ENCODE measurements at regions not wholly inside any gene's neighbourhood (a gene's known extent, or its start where the extent isn't known, plus 50 kb on each side); places are given as distances from the start of the nearest gene placed in this dataset.
A peak's percentile ranks its signal among the peaks of the same experiment; 100 is the strongest.

- no peak for DNase-seq
Observed at GRCh38 chr13:70469077-70469476, 360.8 kb upstream of the KLHL1 start.

GRCh38 chr13:70457474-70457873 lies 349.2 kb upstream of the KLHL1 start:
- DNase-seq = no peak

- no peak for DNase-seq
Observed at GRCh38 chr13:70448820-70449219, 340.6 kb upstream of the KLHL1 start.

GRCh38 chr13:70432276-70432805 lies 324.1 kb upstream of the KLHL1 start:
- no peak for DNase-seq

GRCh38 chr13:70430256-70430655 lies 322.0 kb upstream of the KLHL1 start:
- no peak for DNase-seq

- DNase-seq = peak; percentile 70
Observed at GRCh38 chr13:70424928-70425327, 316.7 kb upstream of the KLHL1 start.

GRCh38 chr13:70424428-70424827 lies 316.2 kb upstream of the KLHL1 start:
- peak; percentile 99 for DNase-seq

GRCh38 chr13:70415136-70415535 lies 306.9 kb upstream of the KLHL1 start:
- DNase-seq = no peak

GRCh38 chr13:70408865-70409264 lies 300.6 kb upstream of the KLHL1 start:
- DNase-seq = no peak

- no peak for DNase-seq
Observed at GRCh38 chr13:70407486-70407885, 299.2 kb upstream of the KLHL1 start.

- no peak for DNase-seq
Observed at GRCh38 chr13:70405266-70405665, 297.0 kb upstream of the KLHL1 start.

GRCh38 chr13:70394031-70394548 lies 285.8 kb upstream of the KLHL1 start:
- peak; percentile 12 for DNase-seq

- peak; percentile 97 for DNase-seq
Observed at GRCh38 chr13:70391678-70392077, 283.4 kb upstream of the KLHL1 start.

GRCh38 chr13:70390968-70391367 lies 282.7 kb upstream of the KLHL1 start:
- no peak for DNase-seq

GRCh38 chr13:70390064-70390463 lies 281.8 kb upstream of the KLHL1 start:
- no peak for DNase-seq

GRCh38 chr13:70388935-70389334 lies 280.7 kb upstream of the KLHL1 start:
- no peak for DNase-seq

GRCh38 chr13:70386919-70387318 lies 278.7 kb upstream of the KLHL1 start:
- DNase-seq = no peak

- no peak for DNase-seq
Observed at GRCh38 chr13:70385852-70386251, 277.6 kb upstream of the KLHL1 start.

- DNase-seq = no peak
Observed at GRCh38 chr13:70384156-70384555, 275.9 kb upstream of the KLHL1 start.

GRCh38 chr13:70380809-70381208 lies 272.6 kb upstream of the KLHL1 start:
- DNase-seq = no peak

GRCh38 chr13:70375718-70376117 lies 267.5 kb upstream of the KLHL1 start:
- no peak for DNase-seq

GRCh38 chr13:70370924-70371323 lies 262.7 kb upstream of the KLHL1 start:
- no peak for DNase-seq

- no peak for DNase-seq
Observed at GRCh38 chr13:70366720-70367119, 258.5 kb upstream of the KLHL1 start.

GRCh38 chr13:70363991-70364390 lies 255.7 kb upstream of the KLHL1 start:
- no peak for DNase-seq

- DNase-seq = no peak
Observed at GRCh38 chr13:70362820-70363570, 254.7 kb upstream of the KLHL1 start.

Data from NCI-H146 (cell line).